Left ventricle myocardium inferior (tissue), 1 donor: ENCODE measurements at regions not wholly inside any gene's neighbourhood (a gene's known extent, or its start where the extent isn't known, plus 50 kb on each side); places are given as distances from the start of the nearest gene placed in this dataset.
"Not testable (repeated sequence)": the region's sequence is repeated elsewhere in the genome, so short reads cannot be mapped to it uniquely, and the experiment has no call there.

ENCODE experiments used
- DNase-seq: peaks from one replicate; pipeline ENCODE4 v3.0.0-alpha.2; 2020
- H3K27ac ChIP-seq: fragments of 200-600 bp; replicated peaks from 2 replicates; pipeline ENCODE4 v1.8.0; 2021
- H3K27me3 ChIP-seq: fragments of 200-600 bp; 2 replicates; pipeline ENCODE4 v1.8.0; 2021; ENCODE audit warnings: low read depth
- H3K36me3 ChIP-seq: fragments of 200-600 bp; 2 replicates; pipeline ENCODE4 v1.8.0; 2021
- H3K4me1 ChIP-seq: fragments of 200-600 bp; 2 replicates; pipeline ENCODE4 v1.8.0; 2021
- H3K4me3 ChIP-seq: fragments of 200-600 bp; 2 replicates; pipeline ENCODE4 v1.8.0; 2021; ENCODE audit warnings: mild to moderate bottlenecking, moderate library complexity
- H3K9me3 ChIP-seq: fragments of 200-600 bp; replicated peaks from 2 replicates; pipeline ENCODE4 v1.8.0; 2021
- intact Hi-C: fragments of 100-400 bp; cut with micrococcal nuclease; formaldehyde crosslinking; loops from one replicate; pipeline ENCODE4 v1.11.0; 2022
- TF ChIP-seq, protein P1 (sequence below): fragments of 200-600 bp; IDR thresholded peaks from 2 replicates; pipeline ENCODE4 v1.8.0; 2021; ENCODE audit warnings: antibody characterized with exemption, mild to moderate bottlenecking, borderline replicate concordance
- donor health status: DM: no; HTN: yes; CAD: no; lungs with severe emphysema.

DNA sequence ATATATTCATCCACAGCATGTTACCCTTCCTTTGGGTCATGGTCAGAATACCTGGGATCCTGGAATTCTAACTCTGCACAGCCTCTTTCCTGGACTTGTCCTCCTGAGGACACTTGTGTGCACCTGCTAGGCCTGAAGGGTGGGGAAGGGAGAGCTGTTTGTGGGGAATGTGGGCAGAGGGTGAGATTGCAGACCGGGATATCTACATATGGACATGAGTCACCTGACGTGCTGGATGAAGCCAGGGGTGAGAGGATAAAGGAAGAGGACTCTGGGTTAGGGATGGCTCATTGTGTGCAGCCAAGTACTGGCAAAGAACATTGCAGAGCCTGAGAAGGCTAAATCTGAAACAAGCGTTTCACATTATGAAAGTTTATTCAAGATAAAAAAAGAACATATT lies 241.4 kb upstream of the RPS23 start:
- no peaks in the 10 kb centered on the region for H3K27me3 ChIP-seq
- H3K36me3 ChIP-seq = no peaks in the 10 kb centered on the region
- H3K9me3 ChIP-seq = no peaks in the 10 kb centered on the region
- TF ChIP-seq, protein P1, sequence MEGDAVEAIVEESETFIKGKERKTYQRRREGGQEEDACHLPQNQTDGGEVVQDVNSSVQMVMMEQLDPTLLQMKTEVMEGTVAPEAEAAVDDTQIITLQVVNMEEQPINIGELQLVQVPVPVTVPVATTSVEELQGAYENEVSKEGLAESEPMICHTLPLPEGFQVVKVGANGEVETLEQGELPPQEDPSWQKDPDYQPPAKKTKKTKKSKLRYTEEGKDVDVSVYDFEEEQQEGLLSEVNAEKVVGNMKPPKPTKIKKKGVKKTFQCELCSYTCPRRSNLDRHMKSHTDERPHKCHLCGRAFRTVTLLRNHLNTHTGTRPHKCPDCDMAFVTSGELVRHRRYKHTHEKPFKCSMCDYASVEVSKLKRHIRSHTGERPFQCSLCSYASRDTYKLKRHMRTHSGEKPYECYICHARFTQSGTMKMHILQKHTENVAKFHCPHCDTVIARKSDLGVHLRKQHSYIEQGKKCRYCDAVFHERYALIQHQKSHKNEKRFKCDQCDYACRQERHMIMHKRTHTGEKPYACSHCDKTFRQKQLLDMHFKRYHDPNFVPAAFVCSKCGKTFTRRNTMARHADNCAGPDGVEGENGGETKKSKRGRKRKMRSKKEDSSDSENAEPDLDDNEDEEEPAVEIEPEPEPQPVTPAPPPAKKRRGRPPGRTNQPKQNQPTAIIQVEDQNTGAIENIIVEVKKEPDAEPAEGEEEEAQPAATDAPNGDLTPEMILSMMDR = no peak
- no peaks in the 10 kb centered on the region for H3K4me1 ChIP-seq
- no peak overlapping the region for H3K4me3 ChIP-seq
- DNase-seq = no peak
- H3K27ac ChIP-seq = no peak overlapping the region
- intact Hi-C loops = no loop called here

DNA sequence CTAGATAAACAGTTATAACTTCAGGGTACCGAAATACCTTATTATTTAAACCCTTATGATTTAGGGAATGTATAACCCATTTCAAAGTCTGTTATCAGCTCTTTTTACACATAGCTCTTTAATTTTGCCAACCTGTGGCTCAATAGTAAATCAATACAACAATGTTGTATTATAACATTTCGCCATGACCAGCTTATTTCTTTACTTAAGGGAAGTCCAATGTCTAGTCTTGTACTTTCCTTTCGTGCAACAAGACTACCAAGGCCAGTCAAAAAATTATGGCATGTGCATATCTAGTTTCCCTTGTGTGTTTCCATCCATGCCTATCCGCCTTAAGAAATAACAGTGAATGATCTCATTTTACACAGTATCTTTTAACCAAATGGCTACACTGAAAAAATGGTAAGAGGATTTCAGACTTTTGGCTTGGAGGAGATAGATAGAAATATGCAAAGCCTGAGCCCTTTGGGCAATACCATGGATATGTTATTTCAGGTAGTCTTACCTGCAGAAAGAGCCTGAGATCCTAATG lies 239.5 kb upstream of the RPS23 start:
- no peaks in the 10 kb centered on the region for H3K27me3 ChIP-seq
- no peaks in the 10 kb centered on the region for H3K9me3 ChIP-seq
- no peak overlapping the region for H3K4me3 ChIP-seq
- TF ChIP-seq, protein P1 = no peak
- no peak for DNase-seq
- intact Hi-C loops = no loop called here
- H3K36me3 ChIP-seq = no peaks in the 10 kb centered on the region
- no peak overlapping the region for H3K27ac ChIP-seq
- H3K4me1 ChIP-seq = no peaks in the 10 kb centered on the region

DNA sequence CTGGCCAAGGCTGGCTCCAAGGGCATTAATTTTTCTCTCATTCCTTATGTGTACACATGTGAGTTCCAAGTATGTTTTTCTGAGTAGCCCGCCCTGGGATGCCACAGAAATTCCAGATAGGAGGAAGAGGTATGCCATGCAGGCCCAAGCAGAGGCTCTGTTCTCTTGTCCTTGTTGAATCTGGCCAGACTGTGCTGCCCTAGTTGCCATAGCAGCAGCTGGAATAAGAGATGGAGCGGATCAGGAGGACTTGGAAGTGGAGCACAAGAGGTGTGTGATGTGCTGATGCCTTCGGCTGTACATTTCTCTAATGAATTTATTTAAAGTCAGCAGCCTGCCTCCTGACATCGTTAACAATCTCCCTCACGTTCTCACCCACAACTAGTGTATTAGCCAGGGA lies 235.6 kb upstream of the RPS23 start:
- Histone ChIP-seq H3K27me3 (no peaks in the 10 kb centered on the region), H3K9me3 (no peaks in the 10 kb centered on the region), H3K27ac (no peak overlapping the region), H3K4me1 (no peaks in the 10 kb centered on the region), H3K4me3 (no peak overlapping the region), H3K36me3 (no peaks in the 10 kb centered on the region)
- TF ChIP-seq, protein P1 = no peak
- DNase-seq = no peak
- intact Hi-C loops = no loop called here

DNA sequence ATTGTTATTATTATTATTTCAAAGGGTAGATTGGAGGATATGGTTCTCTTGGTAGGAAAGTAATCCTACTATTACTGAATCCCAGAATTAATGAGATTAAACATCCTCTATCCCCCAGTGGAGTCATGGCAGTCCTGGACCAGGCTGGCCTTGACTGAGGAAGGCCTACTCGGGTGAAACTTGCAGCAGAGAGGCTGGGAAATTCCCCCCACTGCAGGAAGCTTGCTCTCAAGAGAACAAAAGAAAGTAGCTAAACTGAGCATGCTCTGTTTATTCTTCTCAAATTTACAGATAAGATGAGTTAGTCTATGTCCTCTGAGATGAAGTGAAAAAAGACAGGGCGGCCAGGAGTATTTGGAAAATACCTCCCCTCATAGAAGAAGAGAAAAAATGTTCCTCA lies 233.9 kb upstream of the RPS23 start:
- TF ChIP-seq, protein P1 = no peak
- H3K27me3 ChIP-seq = no peaks in the 10 kb centered on the region
- intact Hi-C loops = no loop called here
- H3K4me1 ChIP-seq = no peaks in the 10 kb centered on the region
- no peak for DNase-seq
- H3K36me3 ChIP-seq = no peaks in the 10 kb centered on the region
- H3K9me3 ChIP-seq = peaks cover 6% of the 10 kb centered on the region
- H3K4me3 ChIP-seq = no peak overlapping the region
- H3K27ac ChIP-seq = no peak overlapping the region

DNA sequence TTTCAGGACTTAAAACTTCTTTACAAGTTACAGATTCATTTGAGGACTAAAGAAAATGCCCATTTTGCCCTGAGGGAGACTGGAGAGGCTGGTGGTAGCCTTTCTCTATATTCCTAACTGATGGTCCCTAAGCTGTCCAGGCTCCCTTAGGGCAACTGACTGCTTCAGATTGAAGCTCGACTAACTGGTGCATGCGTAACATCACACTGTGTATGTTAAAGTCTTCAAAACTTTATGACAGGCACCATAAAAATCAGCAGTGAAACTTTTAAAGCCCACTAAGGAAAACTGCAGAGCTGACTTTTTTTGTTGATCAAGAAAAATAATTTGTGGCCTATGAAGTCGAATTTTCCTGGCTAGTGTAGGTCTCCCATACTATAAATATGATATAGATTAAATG lies 233.0 kb upstream of the RPS23 start:
- Histone ChIP-seq H3K36me3 (no peaks in the 10 kb centered on the region), H3K27ac (no peak overlapping the region), H3K9me3 (peaks cover 13% of the 10 kb centered on the region), H3K27me3 (no peaks in the 10 kb centered on the region), H3K4me3 (no peak overlapping the region), H3K4me1 (no peaks in the 10 kb centered on the region)
- no peak for DNase-seq
- TF ChIP-seq, protein P1 = no peak
- intact Hi-C loops = no loop called here

DNA sequence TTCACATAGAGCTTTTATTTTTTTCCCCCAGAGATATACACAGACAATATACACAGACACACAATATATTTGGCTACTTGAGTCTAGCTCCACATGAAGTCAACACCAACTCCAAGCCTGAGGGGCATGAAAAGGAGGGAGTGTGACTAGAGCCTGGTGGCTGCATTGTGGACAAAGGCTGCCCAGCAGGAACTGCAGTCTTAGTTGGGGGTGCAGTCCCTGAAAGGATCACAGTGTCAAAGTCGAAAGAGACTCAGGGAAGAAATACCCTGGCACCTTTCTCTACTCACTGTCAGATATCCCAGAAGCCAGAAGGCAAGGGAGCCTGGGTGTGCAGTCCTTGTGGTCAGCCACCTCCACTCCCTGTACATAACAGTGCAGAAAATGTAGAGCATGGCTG lies 231.6 kb upstream of the RPS23 start:
- H3K9me3 ChIP-seq = peaks cover 13% of the 10 kb centered on the region
- H3K4me1 ChIP-seq = no peaks in the 10 kb centered on the region
- H3K36me3 ChIP-seq = no peaks in the 10 kb centered on the region
- TF ChIP-seq, protein P1 = no peak
- H3K27ac ChIP-seq = no peak overlapping the region
- intact Hi-C loops = no loop called here
- no peaks in the 10 kb centered on the region for H3K27me3 ChIP-seq
- no peak for DNase-seq
- H3K4me3 ChIP-seq = no peak overlapping the region

DNA sequence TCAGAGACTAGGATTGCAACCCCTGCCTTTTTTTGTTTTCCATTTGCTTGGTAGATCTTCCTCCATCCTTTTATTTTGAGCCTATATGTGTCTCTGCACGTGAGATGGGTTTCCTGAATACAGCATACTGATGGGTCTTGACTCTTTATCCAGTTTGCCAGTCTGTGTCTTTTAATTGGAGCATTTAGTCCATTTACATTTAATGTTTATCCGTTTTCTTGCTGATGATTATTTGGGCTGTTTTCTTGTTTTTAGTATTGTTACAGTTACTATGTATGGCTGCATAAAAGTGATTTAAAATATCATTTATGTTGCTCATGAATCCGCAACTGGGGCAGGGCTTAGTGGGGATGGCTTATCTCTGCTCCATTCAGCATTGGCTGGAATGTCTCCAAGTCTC lies 228.2 kb upstream of the RPS23 start:
- peaks cover 19% of the 10 kb centered on the region for H3K9me3 ChIP-seq
- H3K4me3 ChIP-seq, H3K4me1 ChIP-seq, H3K36me3 ChIP-seq, H3K27ac ChIP-seq, H3K27me3 ChIP-seq, DNase-seq, intact Hi-C loops: not testable (repeated sequence)
